Stimulated activated CD4-positive, alpha-beta T cell treated with anti-CD3 and anti-CD28 coated beads, Interleukin-4, amount 100 ng/mL, for 24 hours (primary cell): ENCODE measurements at regions not wholly inside any gene's neighbourhood (a gene's known extent, or its start where the extent isn't known, plus 50 kb on each side); places are given as distances from the start of the nearest gene placed in this dataset.
A peak's percentile ranks its signal among the peaks of the same experiment; 100 is the strongest.
"Not testable (repeated sequence)": the region's sequence is repeated elsewhere in the genome, so short reads cannot be mapped to it uniquely, and the experiment has no call there.

Experiments
- DNase-seq: peaks from one replicate; pipeline ENCODE4 v3.0.0-alpha.2; 2020

- DNase-seq, result no peak
These were observed 78.3 kb upstream of the SLC16A7 start for GRCh38 chr12:59517522-59517921.

DNA sequence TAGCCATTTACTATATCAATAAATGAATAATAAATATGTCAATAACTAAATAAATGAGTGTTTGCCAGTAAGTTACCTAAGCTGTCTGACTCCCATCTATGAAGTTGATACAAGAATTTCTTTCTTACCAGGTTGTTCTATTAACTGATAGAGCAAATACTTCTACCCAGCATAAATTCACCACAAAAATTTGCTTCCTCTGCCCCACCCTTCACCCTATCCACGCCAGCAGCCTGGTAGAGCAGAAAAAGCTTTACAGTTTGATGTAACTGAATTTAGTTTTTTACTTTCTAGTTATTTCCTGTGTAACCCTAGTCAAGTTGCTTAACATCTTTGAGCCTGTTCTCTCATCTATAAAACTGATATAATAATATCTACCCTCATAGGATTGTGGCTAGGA, 94.9 kb upstream of the SLC16A7 start:
- no peak for DNase-seq

DNA sequence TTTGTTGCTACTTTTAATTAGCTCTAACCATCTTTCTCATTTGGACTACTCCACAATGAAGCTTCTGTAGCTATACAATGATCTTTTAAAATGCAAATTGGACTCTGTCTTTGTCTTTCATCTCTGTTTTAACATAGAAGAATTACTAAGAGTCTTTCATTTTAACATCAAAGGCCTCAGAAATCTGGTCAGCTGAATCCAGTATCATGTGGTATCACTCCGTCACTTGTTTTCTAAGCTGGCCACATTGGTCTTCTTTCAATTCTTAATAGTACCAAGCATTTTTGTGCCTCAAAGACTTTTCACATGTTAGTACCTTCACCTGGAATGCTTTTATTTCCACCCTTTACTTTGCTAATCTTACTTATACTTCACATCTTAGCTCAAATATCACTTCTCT, 95.5 kb upstream of the SLC16A7 start:
- DNase-seq, result no peak

GRCh38 chr12:59499774-59500173, 96.1 kb upstream of the SLC16A7 start:
- no peak for DNase-seq

- DNase-seq, result no peak
These were observed 101.2 kb upstream of the SLC16A7 start for GRCh38 chr12:59494617-59495016.

- no peak for DNase-seq
These were observed 104.0 kb upstream of the SLC16A7 start for GRCh38 chr12:59491877-59492276.

- DNase-seq, result no peak
These were observed 109.0 kb upstream of the SLC16A7 start for GRCh38 chr12:59486827-59487226.

DNA sequence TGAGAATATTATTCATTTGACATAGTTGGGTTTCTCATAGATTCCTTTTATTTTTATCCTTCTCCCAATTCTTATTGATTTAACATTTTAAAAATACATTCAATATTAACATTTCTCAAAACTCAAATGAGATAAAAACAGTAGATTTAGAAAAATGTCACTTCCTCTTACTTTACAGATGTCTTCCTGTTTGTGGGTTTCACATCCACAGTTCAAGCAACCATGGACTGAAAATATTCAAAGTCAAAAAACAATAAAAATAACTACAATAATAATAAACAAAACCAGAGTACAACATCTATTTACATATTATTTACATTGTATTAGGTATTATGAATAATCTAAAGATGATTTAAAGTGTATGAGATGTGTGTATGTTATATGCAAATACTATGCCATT, 111.3 kb upstream of the SLC16A7 start:
- no peak for DNase-seq

DNA sequence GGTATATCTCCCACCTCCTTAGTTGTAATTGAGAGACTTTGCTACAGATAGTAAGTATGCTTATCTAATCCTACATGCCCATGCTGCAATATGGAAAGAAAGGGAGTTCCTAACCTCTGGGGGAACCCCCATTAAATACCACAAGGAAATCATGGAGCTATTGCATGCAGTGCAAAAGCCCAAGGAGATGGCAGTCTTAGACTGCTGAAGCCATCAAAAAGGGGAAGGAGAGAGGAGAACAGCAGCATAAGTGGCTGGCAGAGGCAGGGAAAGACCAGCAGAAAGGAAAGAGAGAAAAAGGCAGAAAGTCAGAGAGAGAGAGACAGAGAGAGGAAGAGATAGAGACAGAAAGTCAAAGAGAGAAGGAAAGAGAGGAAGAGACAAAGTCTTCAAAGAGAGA, 121.6 kb upstream of the SLC16A7 start:
- DNase-seq, result not testable (repeated sequence)

DNA sequence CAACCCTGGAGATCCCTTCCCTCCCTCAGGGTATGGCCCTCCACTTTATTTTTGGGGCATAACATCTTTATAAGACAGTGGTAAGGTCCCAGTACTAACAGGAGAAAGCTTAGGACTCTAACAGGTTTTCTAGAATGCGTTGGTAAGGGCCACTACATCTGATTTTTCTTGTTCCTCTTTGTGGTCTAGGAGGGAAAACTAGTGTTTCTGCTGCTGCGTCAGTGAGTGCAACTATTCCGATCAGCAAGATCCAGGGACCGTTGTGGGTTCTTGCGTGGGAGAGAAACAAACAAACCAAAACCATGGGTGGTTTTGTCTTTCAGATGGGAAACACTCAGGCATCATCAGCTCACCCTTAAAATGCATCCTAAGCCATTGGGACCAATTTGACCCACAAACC, 123.6 kb upstream of the SLC16A7 start:
- no peak for DNase-seq

DNA sequence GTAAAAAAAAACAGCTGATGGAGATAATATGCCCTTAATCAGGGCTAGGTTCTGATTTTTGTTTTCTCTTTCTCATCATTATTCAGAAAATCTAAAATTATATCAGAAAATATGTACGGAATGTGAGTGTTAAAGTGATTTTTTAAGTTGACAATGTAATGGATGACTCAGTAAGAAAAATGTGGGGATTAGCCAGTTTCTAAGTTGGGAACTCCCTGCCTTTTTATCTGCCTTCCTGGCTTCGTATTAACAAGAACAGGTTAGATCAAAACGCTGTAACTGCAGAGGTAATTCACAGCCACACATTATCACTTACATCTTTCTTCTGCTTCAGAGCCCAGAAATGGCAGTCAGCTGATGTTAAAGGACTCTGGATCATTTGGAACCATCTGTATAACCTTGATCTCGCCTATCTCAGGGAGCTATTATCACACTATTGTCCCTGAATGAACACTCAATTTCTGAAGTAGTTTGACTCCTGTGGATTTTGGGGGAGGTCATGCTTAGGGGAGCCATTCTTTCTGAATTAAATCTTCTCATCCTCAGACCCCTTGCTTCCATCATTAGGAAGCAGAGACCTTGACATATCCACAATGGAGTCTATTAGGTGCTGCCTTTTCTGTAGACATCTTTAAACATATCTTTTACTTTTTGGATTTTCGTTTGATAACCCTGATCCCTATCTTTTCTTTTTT, 135.7 kb upstream of the SLC16A7 start:
- no peak for DNase-seq

DNA sequence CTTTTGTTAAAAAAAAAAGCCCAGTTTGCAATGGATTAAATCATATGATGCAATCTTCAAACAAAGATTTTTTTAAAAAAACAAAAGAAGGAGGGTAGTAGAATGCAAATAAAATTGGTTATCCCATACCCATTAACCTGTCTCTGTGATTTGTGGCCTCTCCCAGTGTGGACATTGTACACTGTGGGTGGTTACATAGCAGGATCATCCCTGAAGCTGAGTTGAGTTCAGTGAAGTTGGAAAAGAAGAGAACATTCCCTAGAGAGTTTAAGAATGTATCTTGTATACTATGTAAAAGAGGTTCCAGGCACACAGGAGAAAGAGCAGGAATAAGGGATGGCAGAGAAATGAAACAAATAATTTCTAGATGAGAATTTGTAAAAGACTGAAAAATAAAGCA, 142.4 kb upstream of the SLC16A7 start:
- no peak for DNase-seq

- no peak for DNase-seq
These were observed 143.1 kb upstream of the SLC16A7 start for GRCh38 chr12:59452746-59453145.

GRCh38 chr12:59452259-59452658, 143.6 kb upstream of the SLC16A7 start:
- no peak for DNase-seq

- no peak for DNase-seq
These were observed 149.7 kb upstream of the SLC16A7 start for GRCh38 chr12:59446116-59446515.

DNA sequence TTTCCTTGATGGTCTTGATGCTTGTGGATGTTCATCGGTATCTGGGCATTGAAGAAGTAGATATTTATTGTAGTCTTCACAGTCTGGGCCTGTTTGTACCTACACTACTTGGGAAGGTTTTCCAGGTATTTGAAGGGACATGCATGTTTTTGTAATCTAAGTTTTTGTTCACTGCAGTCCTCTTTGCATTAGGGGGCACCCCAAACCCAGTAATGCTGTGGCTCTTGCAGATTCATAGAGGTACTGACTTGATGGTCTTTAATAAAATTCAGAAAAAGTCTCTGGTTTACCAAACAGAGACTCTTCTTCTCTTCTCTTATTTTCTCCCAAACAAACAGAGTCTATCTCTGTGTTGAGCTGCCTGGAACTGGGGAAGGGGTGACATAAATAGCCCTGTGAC, 150.9 kb upstream of the SLC16A7 start:
- peak; percentile 16 for DNase-seq

DNA sequence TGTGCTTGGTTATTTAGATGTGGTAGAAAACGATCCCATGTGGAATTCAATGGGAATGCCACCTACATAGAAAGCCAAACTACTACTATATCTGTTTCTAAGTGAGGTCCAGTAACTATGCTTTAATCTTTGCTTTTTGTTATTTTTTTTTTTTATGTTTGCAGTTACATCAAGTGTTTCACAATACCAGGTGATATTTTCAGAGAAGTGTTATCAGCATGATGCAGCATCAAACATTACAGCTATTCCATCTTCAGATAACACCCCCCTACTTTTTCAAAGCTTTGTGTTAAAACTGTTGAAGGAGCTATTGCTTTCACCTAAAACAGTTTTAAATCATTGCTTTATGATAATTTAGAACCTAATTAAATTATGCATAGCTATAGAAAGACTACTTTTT, 163.8 kb upstream of the SLC16A7 start:
- DNase-seq, result no peak

DNA sequence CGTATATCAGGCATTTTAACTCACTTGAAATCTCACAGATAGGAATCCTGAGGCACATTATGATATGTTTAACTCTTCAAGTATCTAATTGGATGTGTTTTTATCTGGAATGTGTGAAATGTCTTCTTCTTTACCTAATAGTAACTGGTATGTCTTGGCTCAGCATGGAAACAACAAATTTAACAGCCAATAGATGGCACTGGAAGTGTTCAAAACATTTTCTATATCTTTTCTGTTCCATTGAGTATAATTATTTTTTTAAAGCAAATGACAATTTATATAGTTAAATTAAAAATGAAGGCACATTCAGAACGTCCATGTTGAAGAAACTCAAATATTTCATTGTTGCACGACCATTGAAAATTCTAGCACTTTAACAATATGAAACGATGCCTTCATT, 164.6 kb upstream of the SLC16A7 start:
- no peak for DNase-seq

DNA sequence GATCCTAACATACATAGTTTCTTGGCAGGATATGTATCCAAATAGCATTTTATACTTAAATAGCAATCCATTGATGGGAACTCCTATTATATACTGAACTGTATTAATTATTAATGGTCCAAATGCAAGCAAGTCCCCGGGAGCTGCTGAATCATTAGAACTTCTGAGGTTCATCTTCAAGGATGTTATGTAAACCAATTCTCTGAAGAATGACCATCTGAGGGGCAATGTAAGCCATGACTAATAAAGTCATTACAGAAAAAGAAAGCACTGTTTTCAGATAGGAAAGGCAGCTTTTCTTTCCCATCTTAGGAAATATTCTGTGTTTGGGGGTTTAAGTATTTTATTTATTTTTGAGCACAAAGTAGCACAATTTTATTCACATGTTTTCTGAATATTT, 166.1 kb upstream of the SLC16A7 start:
- DNase-seq, result no peak

GRCh38 chr12:59425798-59426197, 170.0 kb upstream of the SLC16A7 start:
- no peak for DNase-seq

- DNase-seq, result not testable (repeated sequence)
These were observed 171.2 kb upstream of the SLC16A7 start for GRCh38 chr12:59424666-59425065.

- no peak for DNase-seq
These were observed 181.8 kb upstream of the SLC16A7 start for GRCh38 chr12:59414051-59414450.

DNA sequence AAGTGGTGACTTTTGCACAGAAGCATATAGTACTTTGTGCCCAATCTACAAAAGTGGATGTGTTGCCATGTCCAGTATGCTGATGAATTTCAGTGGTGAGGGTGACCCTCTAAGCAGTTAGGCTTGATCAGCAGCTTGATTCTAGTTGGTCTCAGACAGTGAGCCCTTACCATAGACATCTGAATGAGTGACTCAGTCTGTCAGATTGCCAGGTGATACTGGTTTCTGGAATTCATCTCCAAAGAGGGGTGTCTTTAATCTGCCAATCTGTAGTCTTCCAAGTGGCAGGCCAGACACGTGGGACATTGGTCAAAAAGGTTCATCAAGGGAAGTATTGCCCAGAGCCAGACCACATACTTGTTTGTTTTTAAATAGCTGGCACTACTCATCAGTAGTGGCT, 187.4 kb upstream of the SLC16A7 start:
- DNase-seq, result no peak

- DNase-seq, result no peak
These were observed 188.0 kb upstream of the SLC16A7 start for GRCh38 chr12:59407799-59408198.

- no peak for DNase-seq
These were observed 189.8 kb upstream of the SLC16A7 start for GRCh38 chr12:59405992-59406391.
